H9 (cell line): ENCODE measurements at regions not wholly inside any gene's neighbourhood (a gene's known extent, or its start where the extent isn't known, plus 50 kb on each side); places are given as distances from the start of the nearest gene placed in this dataset.

Experiments used
- DNase-seq: peaks from one replicate; pipeline ENCODE4 v3.0.0-alpha.2; 2017
- H2AFZ ChIP-seq: one replicate; pipeline ENCODE4 v1.6.1; 2013; ENCODE audit warnings: mild to moderate bottlenecking, low read length, control low read depth, moderate library complexity
- H2AK5ac ChIP-seq: 2 replicates; pipeline ENCODE4 v1.6.1; 2013; ENCODE audit warnings: low read length, control low read depth, mixed read lengths; ENCODE audit not compliant: insufficient read length
- H2BK120ac ChIP-seq: one replicate; pipeline ENCODE4 v1.6.1; 2013; ENCODE audit warnings: low read depth, mild to moderate bottlenecking, low read length, control low read depth, inconsistent platforms; ENCODE audit not compliant: poor library complexity, severe bottlenecking
- H2BK12ac ChIP-seq: 2 replicates; pipeline ENCODE4 v1.6.1; 2013; ENCODE audit warnings: low read length, control low read depth, mixed read lengths, low read depth; ENCODE audit not compliant: insufficient read length
- H2BK15ac ChIP-seq: 2 replicates; pipeline ENCODE4 v1.6.1; 2013; ENCODE audit warnings: low read depth, low read length, control low read depth
- H2BK20ac ChIP-seq: one replicate; pipeline ENCODE4 v1.6.1; 2013; ENCODE audit warnings: low read depth, mild to moderate bottlenecking, low read length, control low read depth, inconsistent platforms; ENCODE audit not compliant: poor library complexity, severe bottlenecking
- H2BK5ac ChIP-seq: 2 replicates; pipeline ENCODE4 v1.6.1; 2013; ENCODE audit warnings: low read length, control low read depth, mixed read lengths; ENCODE audit not compliant: insufficient read length
- H3K14ac ChIP-seq: 2 replicates; pipeline ENCODE4 v1.6.1; 2013; ENCODE audit warnings: low read length, control low read depth; ENCODE audit not compliant: insufficient read depth
- H3K18ac ChIP-seq: 2 replicates; pipeline ENCODE4 v1.6.1; 2013; ENCODE audit warnings: low read depth, mild to moderate bottlenecking, mixed read lengths, low read length, control low read depth; ENCODE audit not compliant: insufficient read length
- H3K23ac ChIP-seq: 2 replicates; pipeline ENCODE4 v1.6.1; 2013; ENCODE audit warnings: low read length, control low read depth, mixed read lengths, low read depth; ENCODE audit not compliant: insufficient read length
- H3K23me2 ChIP-seq: 2 replicates; pipeline ENCODE4 v1.6.1; 2013; ENCODE audit warnings: low read depth, mild to moderate bottlenecking, mixed read lengths, low read length, control low read depth; ENCODE audit not compliant: insufficient read length, poor library complexity, severe bottlenecking
- H3K27ac ChIP-seq: 2 replicates; pipeline ENCODE4 v1.5.1; 2013; ENCODE audit warnings: low read length, control low read depth, mixed read lengths, low read depth; ENCODE audit not compliant: insufficient read length
- H3K27me3 ChIP-seq: 2 replicates; pipeline ENCODE4 v1.6.1; 2013; ENCODE audit warnings: low read length, control low read depth, inconsistent platforms; ENCODE audit not compliant: insufficient read depth
- H3K4ac ChIP-seq: 2 replicates; pipeline ENCODE4 v1.6.1; 2013; ENCODE audit warnings: low read depth, mild to moderate bottlenecking, control low read depth, inconsistent platforms, low read length, moderate library complexity
- H3K4me1 ChIP-seq: 2 replicates; pipeline ENCODE4 v1.6.1; 2013; ENCODE audit warnings: low read length, control low read depth, inconsistent platforms; ENCODE audit not compliant: insufficient read depth
- H3K4me2 ChIP-seq: 2 replicates; pipeline ENCODE4 v1.6.1; 2013; ENCODE audit warnings: low read length, control low read depth, mixed read lengths; ENCODE audit not compliant: insufficient read length, insufficient read depth
- H3K56ac ChIP-seq: 2 replicates; pipeline ENCODE4 v1.6.1; 2013; ENCODE audit warnings: low read depth, mild to moderate bottlenecking, mixed read lengths, low read length, control low read depth; ENCODE audit not compliant: insufficient read length
- H3K79me1 ChIP-seq: 2 replicates; pipeline ENCODE4 v1.6.1; 2013; ENCODE audit warnings: low read depth, mild to moderate bottlenecking, moderate library complexity, low read length, control low read depth, inconsistent platforms; ENCODE audit not compliant: insufficient read depth, poor library complexity, severe bottlenecking
- H3K79me2 ChIP-seq: 2 replicates; pipeline ENCODE4 v1.6.1; 2013; ENCODE audit warnings: low read length, control low read depth, inconsistent platforms; ENCODE audit not compliant: insufficient read depth
- H3K9ac ChIP-seq: 2 replicates; pipeline ENCODE4 v1.6.1; 2013; ENCODE audit warnings: low read length, control low read depth, mixed read lengths; ENCODE audit not compliant: insufficient read length; ENCODE audit errors: extremely low read depth
- H3K9me3 ChIP-seq: one replicate; pipeline ENCODE4 v1.6.1; 2013; ENCODE audit warnings: low read depth, low read length, inconsistent platforms; ENCODE audit not compliant: control insufficient read depth
- H3T11ph ChIP-seq: one replicate; pipeline ENCODE4 v1.6.1; 2013; ENCODE audit warnings: mild to moderate bottlenecking, low read length, control low read depth, inconsistent platforms
- H4K20me1 ChIP-seq: one replicate; pipeline ENCODE4 v1.6.1; 2013; ENCODE audit not compliant: control insufficient read depth, insufficient read length, insufficient read depth
- H4K5ac ChIP-seq: 2 replicates; pipeline ENCODE4 v1.6.1; 2013; ENCODE audit warnings: low read depth, mild to moderate bottlenecking, mixed read lengths, low read length, control low read depth; ENCODE audit not compliant: insufficient read length
- H4K8ac ChIP-seq: replicated peaks from 2 replicates; pipeline ENCODE4 v1.6.1; 2013; ENCODE audit warnings: low read length, control low read depth, mixed read lengths, low read depth; ENCODE audit not compliant: insufficient read length
- H4K91ac ChIP-seq: 2 replicates; pipeline ENCODE4 v1.6.1; 2013; ENCODE audit warnings: low read depth, mild to moderate bottlenecking, moderate library complexity, mixed read lengths, low read length, control low read depth; ENCODE audit not compliant: insufficient read length
- H3K27ac Mint-ChIP-seq, 3 experiments: 2 replicates in 2 of 3; 3 replicates in 1 of 3; pipeline ENCODE4 v1.8.0; 2020 to 2021; ENCODE audit warnings: mixed read lengths in 3 of 3, mild to moderate bottlenecking in 1 of 3, moderate library complexity in 1 of 3
- H3K27me3 Mint-ChIP-seq: 2 replicates; pipeline ENCODE4 v1.8.0; 2021; ENCODE audit warnings: low read depth, mild to moderate bottlenecking, moderate library complexity, mixed read lengths
- H3K36me3 Mint-ChIP-seq, 3 experiments: 2 replicates in 2 of 3; 3 replicates in 1 of 3; pipeline ENCODE4 v1.8.0; 2020 to 2021; ENCODE audit warnings: low read depth in 3 of 3, mixed read lengths in 3 of 3; ENCODE audit not compliant: insufficient read depth in 1 of 3
- H3K4me1 Mint-ChIP-seq, 2 experiments: 2 replicates each; pipeline ENCODE4 v1.8.0; 2020; ENCODE audit warnings: mixed read lengths in 2 of 2
- H3K4me3 Mint-ChIP-seq, 2 experiments: 2 replicates in 1 of 2; 3 replicates in 1 of 2; pipeline ENCODE4 v1.8.0; 2020 to 2021; ENCODE audit warnings: mild to moderate bottlenecking in 2 of 2, mixed read lengths in 2 of 2, moderate library complexity in 1 of 2
- H3K9me3 Mint-ChIP-seq, 2 experiments: 2 replicates in 1 of 2; 3 replicates in 1 of 2; pipeline ENCODE4 v1.8.0; 2020; ENCODE audit warnings: mild to moderate bottlenecking in 2 of 2, mixed read lengths in 2 of 2, moderate library complexity in 1 of 2
- CTCF ChIP-seq: fragments of 200-600 bp; sonication (generic); conservative IDR thresholded peaks from 3 replicates; pipeline ENCODE4 v1.8.0; 2021; ENCODE audit warnings: antibody characterized with exemption, mild to moderate bottlenecking
- WGBS: extraction: QIAGEN DNeasy Blood & Tissue Kit; methylation state at CpG from one replicate; pipeline ENCODE4 v1.1.7; 2013; ENCODE audit warnings: missing lambda C conversion rate, low lambda C conversion rate, mixed read lengths; ENCODE audit not compliant: insufficient read length; ENCODE audit errors: extremely low coverage; 5-methylcytosine and 5-hydroxymethylcytosine counted together

DNA sequence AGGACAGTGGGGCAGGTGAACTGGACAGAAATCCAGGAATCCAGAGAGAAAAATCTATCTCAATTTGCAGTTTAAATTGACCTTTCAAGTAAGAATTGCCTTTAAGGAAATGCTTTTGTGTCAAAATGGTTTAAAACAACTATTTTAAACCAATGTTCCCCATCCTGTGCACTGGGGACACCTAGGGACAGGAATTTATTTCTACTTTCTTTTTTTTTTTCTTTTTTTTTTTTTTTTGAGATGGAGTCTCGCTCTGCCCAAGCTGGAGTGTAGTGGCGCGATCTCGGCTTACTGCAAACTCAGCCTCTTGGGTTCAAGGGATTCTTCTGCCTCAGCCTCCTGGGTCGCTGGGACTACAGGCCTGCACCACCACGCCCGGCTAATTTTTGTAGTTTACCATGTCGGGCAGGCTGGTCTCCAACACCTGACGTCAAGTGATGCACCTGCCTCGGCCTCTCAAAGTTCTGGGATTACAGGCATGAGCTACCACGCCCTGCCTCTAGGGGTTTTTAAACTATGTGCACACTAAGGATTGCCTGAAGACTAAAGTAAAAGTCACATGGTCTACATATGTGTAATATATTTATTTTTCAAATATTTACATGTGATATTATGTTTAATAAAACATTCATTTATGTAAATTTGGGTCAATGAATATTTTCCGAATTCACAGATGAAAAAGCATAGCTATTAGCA lies 1213.4 kb downstream of the STIM2 start:
- Histone ChIP-seq H3T11ph (no peak overlapping the region), H3K18ac (no peak overlapping the region), H3K27me3 (no peaks in the 10 kb centered on the region), H4K8ac (no peak overlapping the region), H2AK5ac (no peak overlapping the region), H2BK15ac (no peak overlapping the region), H4K20me1 (no peaks in the 10 kb centered on the region), H2BK20ac (no peak overlapping the region), H2AFZ (peak overlapping the region; percentile 14), H3K79me2 (no peaks in the 10 kb centered on the region), H4K5ac (no peak overlapping the region), H3K14ac (no peak overlapping the region), H3K9ac (no peak overlapping the region), H3K27ac (no peak overlapping the region), H2BK120ac (no peak overlapping the region), H3K79me1 (no peaks in the 10 kb centered on the region), H2BK5ac (no peak overlapping the region), H3K4ac (no peak overlapping the region), H3K4me1 (no peaks in the 10 kb centered on the region), H3K4me2 (no peak overlapping the region), H3K56ac (no peak overlapping the region), H2BK12ac (no peak overlapping the region), H3K23ac (no peak overlapping the region), H4K91ac (no peak overlapping the region), H3K9me3 (no peaks in the 10 kb centered on the region), H3K23me2 (no peaks in the 10 kb centered on the region)
- Mint-ChIP-seq H3K4me1 (peaks cover 6% of the 10 kb centered on the region in 2 experiments; a peak in 3 of 4 replicates), H3K36me3 (peaks cover 0 to 8% (median 4%) of the 10 kb centered on the region in 3 experiments; a peak in 3 of 7 replicates), H3K27ac (no peak overlapping the region), H3K27me3 (no peaks in the 10 kb centered on the region), H3K4me3 (no peak overlapping the region; a peak in 1 of 5 replicates), H3K9me3 (peaks cover 3 to 8% of the 10 kb centered on the region in 2 experiments; a peak in 4 of 5 replicates)
- no CpG with 5 or more reads among the region's 12 CpGs for WGBS
- TF ChIP-seq CTCF = peak; percentile 58
- peak; percentile 52 for DNase-seq
